Neural cell (in vitro differentiated cells): ENCODE measurements at regions not wholly inside any gene's neighbourhood (a gene's known extent, or its start where the extent isn't known, plus 50 kb on each side); places are given as distances from the start of the nearest gene placed in this dataset.

Experiments
- H2AFZ ChIP-seq: fragments of 200-600, 300-800 bp; sonication (generic), shearing (Covaris generic); 2 replicates; pipeline ENCODE4 v1.6.0; 2014; ENCODE audit warnings: low read depth, mild to moderate bottlenecking, antibody characterized with exemption, low read length, moderate library complexity
- H3F3A ChIP-seq: fragments of 200-600 bp; shearing (Covaris generic); 2 replicates; pipeline ENCODE4 v1.6.1; 2016; ENCODE audit warnings: mild to moderate bottlenecking, moderate library complexity, mixed read lengths, antibody characterized with exemption, low read length; ENCODE audit not compliant: insufficient read depth, poor library complexity, severe bottlenecking
- H3K27ac ChIP-seq: fragments of 200-600, 300-800 bp; sonication (generic), shearing (Covaris generic); 2 replicates; pipeline ENCODE4 v1.5.1; 2014; ENCODE audit warnings: mild to moderate bottlenecking, low read length, moderate library complexity
- H3K27me3 ChIP-seq: fragments of 300-800, 200-600 bp; sonication (generic), shearing (Covaris generic); 2 replicates; pipeline ENCODE4 v1.6.0; 2014; ENCODE audit warnings: mild to moderate bottlenecking, low read depth, low read length, moderate library complexity; ENCODE audit not compliant: insufficient read depth
- H3K36me3 ChIP-seq: fragments of 300-800, 200-600 bp; sonication (generic), shearing (Covaris generic); 2 replicates; pipeline ENCODE4 v1.5.1; 2014; ENCODE audit warnings: mild to moderate bottlenecking, antibody characterized with exemption, low read length, moderate library complexity; ENCODE audit not compliant: insufficient read depth
- H3K4me2 ChIP-seq: fragments of 300-800, 200-600 bp; sonication (generic), shearing (Covaris generic); 2 replicates; pipeline ENCODE4 v1.6.0; 2014; ENCODE audit warnings: mild to moderate bottlenecking, low read length
- H3K4me3 ChIP-seq: fragments of 300-800, 200-600 bp; sonication (generic), shearing (Covaris generic); 2 replicates; pipeline ENCODE4 v1.5.1; 2014; ENCODE audit warnings: mild to moderate bottlenecking, low read length, moderate library complexity
- H3K79me2 ChIP-seq: fragments of 200-600 bp; shearing (Covaris generic); replicated peaks from 2 replicates; pipeline ENCODE4 v1.6.0; 2014; ENCODE audit warnings: mild to moderate bottlenecking, low read length, moderate library complexity; ENCODE audit not compliant: insufficient read depth
- H3K9ac ChIP-seq: fragments of 300-800, 200-600 bp; sonication (generic), shearing (Covaris generic); 2 replicates; pipeline ENCODE4 v1.6.1; 2016; ENCODE audit warnings: mild to moderate bottlenecking, low read length, mixed read lengths
- H3K9me2 ChIP-seq: fragments of 200-600 bp; shearing (Covaris generic); 2 replicates; pipeline ENCODE4 v1.6.1; 2016; ENCODE audit warnings: mild to moderate bottlenecking, low read length, mixed read lengths; ENCODE audit not compliant: insufficient read depth
- H3K9me3 ChIP-seq: fragments of 200-600, 300-800 bp; sonication (generic), shearing (Covaris generic); 2 replicates; pipeline ENCODE4 v1.6.1; 2016; ENCODE audit warnings: mild to moderate bottlenecking, mixed run types, low read length, moderate library complexity, mixed read lengths
- H4K20me1 ChIP-seq: fragments of 200-600 bp; shearing (Covaris generic); 2 replicates; pipeline ENCODE4 v1.6.1; 2016; ENCODE audit warnings: mild to moderate bottlenecking, mixed run types; ENCODE audit not compliant: insufficient read depth
- CTCF ChIP-seq: fragments of 450-650 bp; IDR thresholded peaks from 2 replicates; pipeline ENCODE4 v1.5.1; 2014; ENCODE audit warnings: antibody characterized with exemption, mild to moderate bottlenecking, moderate library complexity; ENCODE audit not compliant: poor library complexity, severe bottlenecking
- EP300 ChIP-seq: fragments of 450-650 bp; conservative IDR thresholded peaks from 2 replicates; pipeline ENCODE4 v1.6.1; 2014; ENCODE audit warnings: antibody characterized with exemption, mild to moderate bottlenecking, moderate library complexity; ENCODE audit not compliant: poor library complexity, severe bottlenecking
- EZH2 ChIP-seq: fragments of 200-600, 300-800 bp; shearing (Covaris generic), sonication (generic); IDR thresholded peaks from 2 replicates; pipeline ENCODE4 v1.6.1; 2014; ENCODE audit warnings: antibody characterized with exemption, low read length, borderline replicate concordance, mild to moderate bottlenecking; ENCODE audit not compliant: insufficient read depth, poor library complexity, severe bottlenecking
- MXI1 ChIP-seq: fragments of 450-650 bp; conservative IDR thresholded peaks from 2 replicates; pipeline ENCODE4 v1.6.1; 2014; ENCODE audit warnings: antibody characterized with exemption, mild to moderate bottlenecking; ENCODE audit not compliant: poor library complexity, severe bottlenecking
- POLR2AphosphoS5 ChIP-seq: IDR thresholded peaks from 2 replicates; pipeline ENCODE4 v1.6.1; 2012
- RAD21 ChIP-seq: fragments of 450-650 bp; conservative IDR thresholded peaks from 2 replicates; pipeline ENCODE4 v1.6.1; 2014; ENCODE audit warnings: antibody characterized with exemption, mild to moderate bottlenecking, moderate library complexity
- REST ChIP-seq: IDR thresholded peaks from 2 replicates; pipeline ENCODE4 v1.6.1; 2012; ENCODE audit warnings: borderline replicate concordance
- SMC3 ChIP-seq: fragments of 450-650 bp; conservative IDR thresholded peaks from 2 replicates; pipeline ENCODE4 v1.6.1; 2014; ENCODE audit warnings: antibody characterized with exemption, mild to moderate bottlenecking, moderate library complexity; ENCODE audit not compliant: poor library complexity
- TAF1 ChIP-seq: IDR thresholded peaks from 2 replicates; pipeline ENCODE4 v1.6.1; 2012; ENCODE audit warnings: low read depth

GRCh38 chr4:187663076-187663475 lies 332.5 kb upstream of the ZFP42 start:
- no peak overlapping the region for H3K9ac ChIP-seq
- no peaks in the 10 kb centered on the region for H3F3A ChIP-seq
- H4K20me1 ChIP-seq = no peaks in the 10 kb centered on the region
- H3K79me2 ChIP-seq = no peaks in the 10 kb centered on the region
- H3K9me2 ChIP-seq = no peaks in the 10 kb centered on the region
- H3K4me2 ChIP-seq = no peak overlapping the region
- no peak for TF ChIP-seq SMC3
- H3K27ac ChIP-seq = no peak overlapping the region
- H3K27me3 ChIP-seq = no peaks in the 10 kb centered on the region
- no peak overlapping the region for H3K4me3 ChIP-seq
- no peak overlapping the region for H2AFZ ChIP-seq
- H3K36me3 ChIP-seq = no peaks in the 10 kb centered on the region
- no peaks in the 10 kb centered on the region for H3K9me3 ChIP-seq

GRCh38 chr4:187664011-187664410 lies 331.6 kb upstream of the ZFP42 start:
- no peaks in the 10 kb centered on the region for H3K9me3 ChIP-seq
- no peak overlapping the region for H2AFZ ChIP-seq
- TF ChIP-seq POLR2AphosphoS5 (no peak), MXI1 (no peak), RAD21 (no peak), CTCF (no peak), EZH2 (no peak), TAF1 (no peak), REST (no peak), EP300 (no peak), SMC3 (no peak)
- no peak overlapping the region for H3K9ac ChIP-seq
- no peaks in the 10 kb centered on the region for H3K27me3 ChIP-seq
- H3K4me3 ChIP-seq = no peak overlapping the region
- H3K27ac ChIP-seq = no peak overlapping the region
- H3K9me2 ChIP-seq = no peaks in the 10 kb centered on the region
- H3K4me2 ChIP-seq = no peak overlapping the region
- H3F3A ChIP-seq = no peaks in the 10 kb centered on the region
- no peaks in the 10 kb centered on the region for H4K20me1 ChIP-seq
- H3K79me2 ChIP-seq = no peaks in the 10 kb centered on the region
- no peaks in the 10 kb centered on the region for H3K36me3 ChIP-seq

- H3K27ac ChIP-seq = no peak overlapping the region
- no peaks in the 10 kb centered on the region for H3K36me3 ChIP-seq
- H3F3A ChIP-seq = no peaks in the 10 kb centered on the region
- no peaks in the 10 kb centered on the region for H4K20me1 ChIP-seq
- H3K27me3 ChIP-seq = no peaks in the 10 kb centered on the region
- no peak overlapping the region for H3K4me3 ChIP-seq
- no peaks in the 10 kb centered on the region for H3K9me3 ChIP-seq
- no peaks in the 10 kb centered on the region for H3K79me2 ChIP-seq
- H2AFZ ChIP-seq = no peak overlapping the region
- H3K9ac ChIP-seq = no peak overlapping the region
- no peaks in the 10 kb centered on the region for H3K9me2 ChIP-seq
- TF ChIP-seq SMC3 (no peak), RAD21 (no peak), TAF1 (no peak), POLR2AphosphoS5 (no peak), EZH2 (no peak), MXI1 (no peak), REST (no peak), CTCF (no peak), EP300 (no peak)
- H3K4me2 ChIP-seq = no peak overlapping the region
Measured at GRCh38 chr4:187665086-187665485, 330.5 kb upstream of the ZFP42 start.
